ENCODE measurements at regions not wholly inside any gene's neighbourhood (a gene's known extent, or its start where the extent isn't known, plus 50 kb on each side); places are given as distances from the start of the nearest gene placed in this dataset.

DNA sequence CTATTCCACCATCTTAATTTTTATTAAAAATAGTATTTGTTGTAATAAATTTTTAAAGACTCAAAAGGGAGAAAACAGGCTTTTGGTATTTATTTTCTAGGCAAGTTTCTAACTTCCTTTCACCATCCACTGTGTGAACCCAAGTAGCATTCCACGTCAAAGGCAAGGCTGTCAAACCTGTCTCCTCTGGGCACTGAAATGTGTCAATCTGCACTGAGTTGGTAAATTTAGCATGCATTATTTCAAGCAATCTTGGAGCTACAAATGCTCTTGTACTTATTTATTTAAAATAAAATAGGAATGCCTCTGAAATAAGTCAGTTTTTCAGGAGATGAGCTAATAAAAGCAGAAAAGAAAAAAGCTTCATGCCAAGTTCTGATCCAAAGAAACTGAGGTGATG, 130.9 kb upstream of the CNTNAP5 start:
- Histone ChIP-seq H3K36me3 (replicated peaks in 1 of 2; ENCODE audit: control insufficient read depth in 1 of 2, insufficient read depth in 2 of 2, low read length in 2 of 2) (no peaks in the 10 kb centered on the region), H3K27me3 (ENCODE audit: control insufficient read depth in 2 of 2, insufficient read depth in 2 of 2, low read length in 2 of 2) (no peaks in the 10 kb centered on the region), H3K4me1 (ENCODE audit: control insufficient read depth in 1 of 2, insufficient read depth in 2 of 2, low read length in 2 of 2) (no peaks in the 10 kb centered on the region), H3K79me2 (ENCODE audit: insufficient read depth, low read length) (no peaks in the 10 kb centered on the region), H3K27ac (ENCODE audit: low read depth in 1 of 2, low read length in 2 of 2) (no peak overlapping the region), H3K9me3 (replicated peaks in 1 of 2; ENCODE audit: control insufficient read depth in 1 of 2, insufficient read depth in 1 of 2, low read length in 2 of 2) (peaks cover 23 to 30% of the 10 kb centered on the region in 2 donors), H4K20me1 (ENCODE audit: insufficient read depth, low read length) (no peaks in the 10 kb centered on the region), H3K4me3 (replicated peaks in 1 of 3; ENCODE audit: low read depth in 2 of 3, low read length in 3 of 3) (no peak overlapping the region), H3K4me2 (replicated peaks; ENCODE audit: extremely low read depth, low read length, poor library complexity, severe bottlenecking) (no peak overlapping the region), H3K9ac (ENCODE audit: insufficient read depth, low read length, poor library complexity, severe bottlenecking) (no peak overlapping the region), H2AFZ (ENCODE audit: insufficient read depth, low read depth, low read length, poor library complexity, severe bottlenecking) (no peak overlapping the region)
- Mint-ChIP-seq H3K27me3 (ENCODE audit: low read depth in 3 of 3) (no peaks in the 10 kb centered on the region), H3K36me3 (no peaks in the 10 kb centered on the region), H3K4me3 (no peak overlapping the region), H3K9me3 (peaks cover 9 to 25% (median 15%) of the 10 kb centered on the region in 7 donors), H3K4me1 (no peaks in the 10 kb centered on the region), H3K27ac (no peak overlapping the region)
- intact Hi-C loops (cut with micrococcal nuclease), result no loop called here
- DNase-seq, result no peak
- TF ChIP-seq, protein P1, sequence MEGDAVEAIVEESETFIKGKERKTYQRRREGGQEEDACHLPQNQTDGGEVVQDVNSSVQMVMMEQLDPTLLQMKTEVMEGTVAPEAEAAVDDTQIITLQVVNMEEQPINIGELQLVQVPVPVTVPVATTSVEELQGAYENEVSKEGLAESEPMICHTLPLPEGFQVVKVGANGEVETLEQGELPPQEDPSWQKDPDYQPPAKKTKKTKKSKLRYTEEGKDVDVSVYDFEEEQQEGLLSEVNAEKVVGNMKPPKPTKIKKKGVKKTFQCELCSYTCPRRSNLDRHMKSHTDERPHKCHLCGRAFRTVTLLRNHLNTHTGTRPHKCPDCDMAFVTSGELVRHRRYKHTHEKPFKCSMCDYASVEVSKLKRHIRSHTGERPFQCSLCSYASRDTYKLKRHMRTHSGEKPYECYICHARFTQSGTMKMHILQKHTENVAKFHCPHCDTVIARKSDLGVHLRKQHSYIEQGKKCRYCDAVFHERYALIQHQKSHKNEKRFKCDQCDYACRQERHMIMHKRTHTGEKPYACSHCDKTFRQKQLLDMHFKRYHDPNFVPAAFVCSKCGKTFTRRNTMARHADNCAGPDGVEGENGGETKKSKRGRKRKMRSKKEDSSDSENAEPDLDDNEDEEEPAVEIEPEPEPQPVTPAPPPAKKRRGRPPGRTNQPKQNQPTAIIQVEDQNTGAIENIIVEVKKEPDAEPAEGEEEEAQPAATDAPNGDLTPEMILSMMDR (IDR thresholded peaks at IDR 0.05), result no peak
- WGBS (ENCODE audit: insufficient coverage), result no CpG with 5 or more reads among the region's 1 CpG

DNA sequence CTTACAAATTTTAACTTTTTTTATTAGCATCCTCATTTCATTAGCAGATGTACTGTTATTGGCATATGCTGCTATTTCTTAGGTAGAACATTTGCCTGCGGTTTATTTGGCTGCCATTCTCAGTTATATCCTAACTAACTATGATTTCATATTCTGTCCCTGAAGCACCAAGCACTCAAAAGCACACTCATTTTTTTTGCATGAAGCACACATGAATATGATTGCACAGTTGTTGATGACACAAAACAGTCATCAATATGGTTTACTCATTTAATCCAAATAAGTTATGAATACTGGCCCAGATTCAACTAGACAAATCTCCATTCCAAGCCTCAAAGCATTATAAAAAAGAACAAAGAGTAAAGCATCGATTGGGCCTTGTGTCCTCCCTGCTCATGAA, 129.4 kb upstream of the CNTNAP5 start:
- Histone ChIP-seq H3K4me3 (replicated peaks in 1 of 3; ENCODE audit: low read depth in 2 of 3, low read length in 3 of 3) (no peak overlapping the region), H3K27ac (ENCODE audit: low read depth in 1 of 2, low read length in 2 of 2) (no peak overlapping the region), H2AFZ (ENCODE audit: insufficient read depth, low read depth, low read length, poor library complexity, severe bottlenecking) (no peak overlapping the region), H3K9me3 (replicated peaks in 1 of 2; ENCODE audit: control insufficient read depth in 1 of 2, insufficient read depth in 1 of 2, low read length in 2 of 2) (peaks cover 17 to 24% of the 10 kb centered on the region in 2 donors), H3K79me2 (ENCODE audit: insufficient read depth, low read length) (no peaks in the 10 kb centered on the region), H3K27me3 (ENCODE audit: control insufficient read depth in 2 of 2, insufficient read depth in 2 of 2, low read length in 2 of 2) (no peaks in the 10 kb centered on the region), H3K36me3 (replicated peaks in 1 of 2; ENCODE audit: control insufficient read depth in 1 of 2, insufficient read depth in 2 of 2, low read length in 2 of 2) (no peaks in the 10 kb centered on the region), H3K9ac (ENCODE audit: insufficient read depth, low read length, poor library complexity, severe bottlenecking) (no peak overlapping the region), H3K4me2 (replicated peaks; ENCODE audit: extremely low read depth, low read length, poor library complexity, severe bottlenecking) (no peak overlapping the region), H3K4me1 (ENCODE audit: control insufficient read depth in 1 of 2, insufficient read depth in 2 of 2, low read length in 2 of 2) (no peaks in the 10 kb centered on the region), H4K20me1 (ENCODE audit: insufficient read depth, low read length) (no peaks in the 10 kb centered on the region)
- TF ChIP-seq, protein P1 (IDR thresholded peaks at IDR 0.05), result no peak
- no CpG with 5 or more reads among the region's 2 CpGs for WGBS (ENCODE audit: insufficient coverage)
- Mint-ChIP-seq H3K4me3 (no peak overlapping the region), H3K4me1 (no peaks in the 10 kb centered on the region), H3K27me3 (ENCODE audit: low read depth in 3 of 3) (no peaks in the 10 kb centered on the region), H3K9me3 (peaks cover 4 to 20% (median 9%) of the 10 kb centered on the region in 7 donors), H3K27ac (no peak overlapping the region), H3K36me3 (no peaks in the 10 kb centered on the region)
- no peak for DNase-seq
- intact Hi-C loops (cut with micrococcal nuclease), result no loop called here

Measured in CD14-positive monocyte (primary cell).